ENCODE measurements at regions not wholly inside any gene's neighbourhood (a gene's known extent, or its start where the extent isn't known, plus 50 kb on each side); places are given as distances from the start of the nearest gene placed in this dataset.

- H3K36me3 ChIP-seq (ENCODE audit: insufficient read depth, low read length): no peaks in the 10 kb centered on the region
- H3K4me3 ChIP-seq (ENCODE audit: insufficient read depth, low read length): no peak overlapping the region
- no peaks in the 10 kb centered on the region for H4K20me1 ChIP-seq (ENCODE audit: insufficient read depth, low read length)
- H2AFZ ChIP-seq (ENCODE audit: low read length): no peak overlapping the region
- no peaks in the 10 kb centered on the region for H3K9me3 ChIP-seq (ENCODE audit: low read depth, low read length)
- H3K27me3 ChIP-seq (ENCODE audit: insufficient read depth, low read length): no peaks in the 10 kb centered on the region
- H3K79me2 ChIP-seq (ENCODE audit: insufficient read depth, low read length): no peaks in the 10 kb centered on the region
- no peak for DNase-seq (ENCODE audit: insufficient read length, low spot score, missing footprints)
- H3K4me2 ChIP-seq (ENCODE audit: insufficient read depth, low read length): no peak overlapping the region
- TF ChIP-seq, protein P1, sequence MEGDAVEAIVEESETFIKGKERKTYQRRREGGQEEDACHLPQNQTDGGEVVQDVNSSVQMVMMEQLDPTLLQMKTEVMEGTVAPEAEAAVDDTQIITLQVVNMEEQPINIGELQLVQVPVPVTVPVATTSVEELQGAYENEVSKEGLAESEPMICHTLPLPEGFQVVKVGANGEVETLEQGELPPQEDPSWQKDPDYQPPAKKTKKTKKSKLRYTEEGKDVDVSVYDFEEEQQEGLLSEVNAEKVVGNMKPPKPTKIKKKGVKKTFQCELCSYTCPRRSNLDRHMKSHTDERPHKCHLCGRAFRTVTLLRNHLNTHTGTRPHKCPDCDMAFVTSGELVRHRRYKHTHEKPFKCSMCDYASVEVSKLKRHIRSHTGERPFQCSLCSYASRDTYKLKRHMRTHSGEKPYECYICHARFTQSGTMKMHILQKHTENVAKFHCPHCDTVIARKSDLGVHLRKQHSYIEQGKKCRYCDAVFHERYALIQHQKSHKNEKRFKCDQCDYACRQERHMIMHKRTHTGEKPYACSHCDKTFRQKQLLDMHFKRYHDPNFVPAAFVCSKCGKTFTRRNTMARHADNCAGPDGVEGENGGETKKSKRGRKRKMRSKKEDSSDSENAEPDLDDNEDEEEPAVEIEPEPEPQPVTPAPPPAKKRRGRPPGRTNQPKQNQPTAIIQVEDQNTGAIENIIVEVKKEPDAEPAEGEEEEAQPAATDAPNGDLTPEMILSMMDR (IDR thresholded peaks at IDR 0.05; ENCODE audit: extremely low read depth, low read depth, low read length): no peak
- no peak overlapping the region for H3K27ac ChIP-seq (ENCODE audit: low read depth, low read length)
- H3K4me1 ChIP-seq (ENCODE audit: insufficient read depth, low read length): no peaks in the 10 kb centered on the region
These were observed 156.8 kb downstream of the SLC35B3 start for GRCh38 chr6:8278562-8278961.

DNA sequence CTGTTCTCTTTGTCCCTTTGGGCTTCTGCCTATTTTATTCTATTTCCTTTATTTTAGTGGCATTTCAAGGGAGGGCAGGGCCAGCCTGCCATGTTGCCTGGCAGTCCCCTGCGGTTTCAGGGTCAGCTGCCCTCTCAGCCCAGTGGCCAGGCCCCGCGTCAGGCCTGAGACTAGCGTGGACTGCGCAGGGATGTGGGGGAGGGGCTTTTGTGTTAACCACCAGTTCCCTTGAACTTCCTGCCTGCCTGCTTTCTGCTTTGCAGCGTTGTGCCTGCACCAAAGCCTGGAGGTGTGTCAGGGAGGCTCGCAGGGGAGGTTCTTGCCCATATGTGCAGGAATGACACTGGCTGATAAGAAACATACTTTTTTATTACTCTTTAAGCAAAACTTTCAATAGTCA, 157.6 kb downstream of the SLC35B3 start:
- TF ChIP-seq, protein P1 (IDR thresholded peaks at IDR 0.05; ENCODE audit: extremely low read depth, low read depth, low read length): no peak
- no peak overlapping the region for H3K4me3 ChIP-seq (ENCODE audit: insufficient read depth, low read length)
- H2AFZ ChIP-seq (ENCODE audit: low read length): no peak overlapping the region
- no peaks in the 10 kb centered on the region for H4K20me1 ChIP-seq (ENCODE audit: insufficient read depth, low read length)
- peak; percentile 43 for DNase-seq (ENCODE audit: insufficient read length, low spot score, missing footprints)
- no peaks in the 10 kb centered on the region for H3K4me1 ChIP-seq (ENCODE audit: insufficient read depth, low read length)
- H3K27me3 ChIP-seq (ENCODE audit: insufficient read depth, low read length): no peaks in the 10 kb centered on the region
- H3K36me3 ChIP-seq (ENCODE audit: insufficient read depth, low read length): no peaks in the 10 kb centered on the region
- H3K4me2 ChIP-seq (ENCODE audit: insufficient read depth, low read length): no peak overlapping the region
- H3K9me3 ChIP-seq (ENCODE audit: low read depth, low read length): no peaks in the 10 kb centered on the region
- H3K79me2 ChIP-seq (ENCODE audit: insufficient read depth, low read length): no peaks in the 10 kb centered on the region
- H3K27ac ChIP-seq (ENCODE audit: low read depth, low read length): no peak overlapping the region

- Histone ChIP-seq H3K9me3 (ENCODE audit: low read depth, low read length) (no peaks in the 10 kb centered on the region), H4K20me1 (ENCODE audit: insufficient read depth, low read length) (no peaks in the 10 kb centered on the region), H3K27me3 (ENCODE audit: insufficient read depth, low read length) (no peaks in the 10 kb centered on the region), H3K4me3 (ENCODE audit: insufficient read depth, low read length) (no peak overlapping the region), H3K79me2 (ENCODE audit: insufficient read depth, low read length) (no peaks in the 10 kb centered on the region), H3K27ac (ENCODE audit: low read depth, low read length) (no peak overlapping the region), H2AFZ (ENCODE audit: low read length) (no peak overlapping the region), H3K4me1 (ENCODE audit: insufficient read depth, low read length) (no peaks in the 10 kb centered on the region), H3K4me2 (ENCODE audit: insufficient read depth, low read length) (no peak overlapping the region), H3K36me3 (ENCODE audit: insufficient read depth, low read length) (no peaks in the 10 kb centered on the region)
- no peak for DNase-seq (ENCODE audit: insufficient read length, low spot score, missing footprints)
- TF ChIP-seq, protein P1 (IDR thresholded peaks at IDR 0.05; ENCODE audit: extremely low read depth, low read depth, low read length): no peak
These were observed 159.2 kb downstream of the SLC35B3 start for GRCh38 chr6:8276148-8276547.

- H3K79me2 ChIP-seq (ENCODE audit: insufficient read depth, low read length): no peaks in the 10 kb centered on the region
- H3K36me3 ChIP-seq (ENCODE audit: insufficient read depth, low read length): no peaks in the 10 kb centered on the region
- no peak for DNase-seq (ENCODE audit: insufficient read length, low spot score, missing footprints)
- no peaks in the 10 kb centered on the region for H3K9me3 ChIP-seq (ENCODE audit: low read depth, low read length)
- H4K20me1 ChIP-seq (ENCODE audit: insufficient read depth, low read length): no peaks in the 10 kb centered on the region
- no peak overlapping the region for H3K4me3 ChIP-seq (ENCODE audit: insufficient read depth, low read length)
- TF ChIP-seq, protein P1 (IDR thresholded peaks at IDR 0.05; ENCODE audit: extremely low read depth, low read depth, low read length): no peak
- H3K4me1 ChIP-seq (ENCODE audit: insufficient read depth, low read length): no peaks in the 10 kb centered on the region
- no peak overlapping the region for H2AFZ ChIP-seq (ENCODE audit: low read length)
- no peak overlapping the region for H3K27ac ChIP-seq (ENCODE audit: low read depth, low read length)
- H3K4me2 ChIP-seq (ENCODE audit: insufficient read depth, low read length): no peak overlapping the region
- H3K27me3 ChIP-seq (ENCODE audit: insufficient read depth, low read length): no peaks in the 10 kb centered on the region
These were observed 159.7 kb downstream of the SLC35B3 start for GRCh38 chr6:8275667-8276066.

All from osteoblast (primary cell).